Naive thymus-derived CD4-positive, alpha-beta T cell (primary cell): ENCODE measurements at regions not wholly inside any gene's neighbourhood (a gene's known extent, or its start where the extent isn't known, plus 50 kb on each side); places are given as distances from the start of the nearest gene placed in this dataset.

ENCODE experiments used
- ATAC-seq: fragments of 150-1000 bp; cut with Tn5 transposase; 2 replicates; pipeline ENCODE4 v1.10.0; 2021; ENCODE audit warnings: mild to moderate bottlenecking, moderate library complexity
- CTCF ChIA-PET: fragments of 350-600 bp; sonication (Branson Sonifier 250); formaldehyde crosslinking; loops from one replicate; lab custom pipeline; 2021; ENCODE audit warnings: antibody characterized with exemption; lab: Charles Lee
- POLR2A ChIA-PET: fragments of 350-600 bp; sonication (Branson Sonifier 250); formaldehyde crosslinking; loops from one replicate; lab custom pipeline; 2021; ENCODE audit warnings: antibody characterized with exemption, inconsistent platforms; lab: Charles Lee
- DNase-seq, 9 donors: peaks; one replicate each; pipeline versions ENCODE4 v3.0.0 to v3.0.0-alpha.2; 2020 to 2022; ENCODE audit warnings: mixed read lengths in 1 of 9
- H3K27ac ChIP-seq: one replicate; pipeline ENCODE4 v1.7.0; 2013; ENCODE audit warnings: mild to moderate bottlenecking, low read depth, low read length, moderate library complexity
- H3K27me3 ChIP-seq, 2 donors: one replicate each; pipeline ENCODE4 v1.7.0; 2013; ENCODE audit warnings: low read length in 2 of 2, mild to moderate bottlenecking in 2 of 2, moderate library complexity in 2 of 2; ENCODE audit not compliant: control insufficient read depth in 2 of 2, insufficient read depth in 2 of 2
- H3K36me3 ChIP-seq, 3 experiments: 1 replicate in 2 of 3; 2 replicates in 1 of 3; pipeline ENCODE4 v1.7.0; 2013; ENCODE audit warnings: low read length in 3 of 3, mild to moderate bottlenecking in 3 of 3, moderate library complexity in 1 of 3; ENCODE audit not compliant: insufficient read depth in 3 of 3, control insufficient read depth in 2 of 3
- H3K4me1 ChIP-seq, 2 donors: one replicate each; pipeline ENCODE4 v1.7.0; 2013; ENCODE audit warnings: low read length in 2 of 2, mild to moderate bottlenecking in 2 of 2, moderate library complexity in 1 of 2; ENCODE audit not compliant: control insufficient read depth in 2 of 2, insufficient read depth in 2 of 2
- H3K4me3 ChIP-seq: 2 replicates; pipeline ENCODE4 v1.7.0; 2013; ENCODE audit warnings: mild to moderate bottlenecking, low read length
- H3K9me3 ChIP-seq, 3 experiments: 1 replicate in 2 of 3; 2 replicates in 1 of 3; pipeline ENCODE4 v1.7.0; 2013; ENCODE audit warnings: low read length in 3 of 3; ENCODE audit not compliant: control insufficient read depth in 2 of 3
- H3K27ac Mint-ChIP-seq, 9 donors: one replicate each; pipeline ENCODE4 v1.8.0; 2020 to 2022; ENCODE audit warnings: mixed read lengths in 9 of 9, mild to moderate bottlenecking in 8 of 9, moderate library complexity in 5 of 9, inconsistent platforms in 2 of 9
- H3K27me3 Mint-ChIP-seq, 5 donors: one replicate each; pipeline ENCODE4 v1.8.0; 2021 to 2022; ENCODE audit warnings: mixed read lengths in 5 of 5, mild to moderate bottlenecking in 1 of 5
- H3K36me3 Mint-ChIP-seq, 5 donors: one replicate each; pipeline ENCODE4 v1.8.0; 2020 to 2022; ENCODE audit warnings: mixed read lengths in 5 of 5, mild to moderate bottlenecking in 3 of 5, inconsistent platforms in 1 of 5
- H3K4me1 Mint-ChIP-seq, 7 donors: one replicate each; pipeline ENCODE4 v1.8.0; 2020 to 2022; ENCODE audit warnings: mixed read lengths in 7 of 7, mild to moderate bottlenecking in 3 of 7, inconsistent platforms in 1 of 7
- H3K4me3 Mint-ChIP-seq, 10 donors: one replicate each; pipeline ENCODE4 v1.8.0; 2020 to 2022; ENCODE audit warnings: mild to moderate bottlenecking in 10 of 10, mixed read lengths in 10 of 10, moderate library complexity in 6 of 10, inconsistent platforms in 2 of 10
- H3K9me3 Mint-ChIP-seq, 11 donors: one replicate each; pipeline ENCODE4 v1.8.0; 2020 to 2022; ENCODE audit warnings: mixed read lengths in 11 of 11, mild to moderate bottlenecking in 4 of 11, inconsistent platforms in 1 of 11, moderate library complexity in 1 of 11
- intact Hi-C, 2 donors: fragments of 100-400 bp; cut with micrococcal nuclease; formaldehyde crosslinking; loops; one replicate each; pipeline ENCODE4 v1.15.1; 2023

DNA sequence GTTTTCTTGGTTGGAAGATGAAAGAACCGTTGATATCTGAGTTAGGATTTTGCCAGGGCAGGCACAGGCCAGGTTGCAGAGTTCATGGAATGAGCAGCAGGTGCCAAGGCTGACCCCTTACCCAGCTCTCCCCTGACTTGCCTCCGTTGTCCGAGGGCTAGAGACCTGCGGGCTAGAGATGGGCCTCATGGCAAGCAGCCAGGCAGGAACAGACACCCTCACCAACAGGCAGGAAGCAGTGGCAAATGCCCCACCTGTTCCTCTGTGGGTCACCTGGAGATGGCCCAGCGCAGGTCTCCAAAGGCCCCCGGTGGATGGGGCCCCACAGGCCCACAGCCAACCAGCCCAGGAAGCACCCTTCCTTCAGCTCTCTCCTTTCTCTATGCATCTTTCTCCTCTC lies 186.7 kb upstream of the PMEPA1 start:
- H3K27ac ChIP-seq, result no peak overlapping the region
- no peaks in the 10 kb centered on the region for H3K27me3 ChIP-seq
- ATAC-seq (no peak), DNase-seq (no peak)
- H3K27me3 Mint-ChIP-seq, result peaks cover 0 to 32% (median 22%) of the 10 kb centered on the region in 5 donors
- H3K4me3 ChIP-seq, result no peak overlapping the region
- intact Hi-C loops, result no loop called here
- ChIA-PET CTCF (no interaction called here), POLR2A (no interaction called here)
- H3K4me1 Mint-ChIP-seq, result peaks cover 0 to 3% (median 0%) of the 10 kb centered on the region in 7 donors
- H3K9me3 ChIP-seq, result no peaks in the 10 kb centered on the region
- H3K4me3 Mint-ChIP-seq, result no peak overlapping the region
- H3K9me3 Mint-ChIP-seq, result peaks cover 0 to 2% (median 0%) of the 10 kb centered on the region in 11 donors
- H3K36me3 ChIP-seq, result no peaks in the 10 kb centered on the region
- H3K4me1 ChIP-seq, result no peaks in the 10 kb centered on the region
- no peaks in the 10 kb centered on the region for H3K36me3 Mint-ChIP-seq
- H3K27ac Mint-ChIP-seq, result no peak overlapping the region

DNA sequence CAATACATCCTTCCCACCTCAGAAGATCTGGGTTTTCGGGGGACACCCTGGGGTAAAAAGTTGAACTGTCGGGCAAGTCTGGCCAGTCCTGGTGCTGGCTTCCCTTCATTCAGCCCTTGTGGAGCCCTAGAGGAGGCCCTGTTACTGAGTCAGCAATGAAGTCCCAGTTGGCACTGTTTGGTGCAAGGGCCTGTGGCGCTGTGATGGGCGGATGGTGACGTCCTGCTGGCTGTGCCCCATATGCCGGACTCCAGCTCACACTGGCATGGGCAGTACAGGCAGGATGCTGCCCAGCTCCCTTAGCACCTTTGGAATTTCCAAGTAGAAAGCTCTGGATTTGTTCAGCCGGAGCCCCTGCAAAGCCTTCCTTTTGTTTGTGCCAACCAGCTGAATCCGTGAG lies 186.2 kb upstream of the PMEPA1 start:
- Mint-ChIP-seq H3K36me3 (no peaks in the 10 kb centered on the region), H3K4me3 (no peak overlapping the region), H3K27ac (no peak overlapping the region), H3K4me1 (peaks cover 0 to 3% (median 0%) of the 10 kb centered on the region in 7 donors), H3K27me3 (peaks cover 0 to 36% (median 20%) of the 10 kb centered on the region in 5 donors), H3K9me3 (peaks cover 0 to 2% (median 0%) of the 10 kb centered on the region in 11 donors)
- H3K36me3 ChIP-seq, result no peaks in the 10 kb centered on the region
- no peak overlapping the region for H3K27ac ChIP-seq
- DNase-seq (no peak), ATAC-seq (no peak)
- H3K9me3 ChIP-seq, result no peaks in the 10 kb centered on the region
- H3K4me1 ChIP-seq, result no peaks in the 10 kb centered on the region
- ChIA-PET CTCF (no interaction called here), POLR2A (no interaction called here)
- H3K27me3 ChIP-seq, result no peaks in the 10 kb centered on the region
- intact Hi-C loops, result no loop called here
- no peak overlapping the region for H3K4me3 ChIP-seq

DNA sequence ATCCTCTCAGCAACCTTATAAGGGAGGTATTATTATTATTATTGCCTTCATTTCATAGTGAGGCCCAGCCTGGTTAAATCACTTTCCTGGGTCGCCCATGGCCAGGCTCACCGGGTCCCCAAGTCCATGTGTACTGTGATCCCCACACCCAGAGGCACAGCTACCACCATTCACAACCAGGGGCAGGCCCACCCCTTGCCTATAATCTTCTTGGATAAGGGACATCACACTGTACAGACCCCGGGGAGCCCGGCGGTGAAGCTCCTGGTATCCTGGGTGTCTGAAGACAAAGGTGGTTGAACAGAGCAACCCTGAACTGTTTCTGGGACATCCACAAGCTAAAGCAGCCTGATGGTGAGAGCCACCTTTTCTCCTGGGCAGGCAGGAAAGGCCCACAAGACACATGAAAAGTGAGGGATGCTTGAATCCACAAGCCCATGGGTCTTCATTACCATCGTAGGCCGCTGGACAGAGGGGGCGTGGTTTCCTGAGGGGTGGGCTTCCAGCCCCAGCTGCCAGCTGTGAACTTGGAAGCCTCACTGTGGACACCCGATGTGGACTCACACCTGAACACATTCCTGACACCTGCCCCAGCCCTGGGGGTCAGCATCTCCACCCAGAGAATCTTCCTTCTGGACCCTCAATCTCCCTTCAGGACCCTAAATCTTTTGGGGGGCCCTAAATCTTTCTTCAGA lies 185.5 kb upstream of the PMEPA1 start:
- H3K27me3 ChIP-seq, result no peaks in the 10 kb centered on the region
- no peak overlapping the region for H3K4me3 Mint-ChIP-seq
- CTCF ChIA-PET, result no interaction called here
- H3K27me3 Mint-ChIP-seq, result peaks cover 0 to 32% (median 16%) of the 10 kb centered on the region in 5 donors
- H3K36me3 ChIP-seq, result no peaks in the 10 kb centered on the region
- peaks cover 0 to 3% (median 0%) of the 10 kb centered on the region in 7 donors for H3K4me1 Mint-ChIP-seq
- intact Hi-C loops, result no loop called here
- no peak overlapping the region for H3K27ac Mint-ChIP-seq
- H3K36me3 Mint-ChIP-seq, result no peaks in the 10 kb centered on the region
- POLR2A ChIA-PET, result no interaction called here
- ATAC-seq (no peak), DNase-seq (no peak)
- no peaks in the 10 kb centered on the region for H3K4me1 ChIP-seq
- peaks cover 0 to 2% (median 0%) of the 10 kb centered on the region in 11 donors for H3K9me3 Mint-ChIP-seq
- H3K4me3 ChIP-seq, result no peak overlapping the region
- H3K27ac ChIP-seq, result no peak overlapping the region
- H3K9me3 ChIP-seq, result no peaks in the 10 kb centered on the region

DNA sequence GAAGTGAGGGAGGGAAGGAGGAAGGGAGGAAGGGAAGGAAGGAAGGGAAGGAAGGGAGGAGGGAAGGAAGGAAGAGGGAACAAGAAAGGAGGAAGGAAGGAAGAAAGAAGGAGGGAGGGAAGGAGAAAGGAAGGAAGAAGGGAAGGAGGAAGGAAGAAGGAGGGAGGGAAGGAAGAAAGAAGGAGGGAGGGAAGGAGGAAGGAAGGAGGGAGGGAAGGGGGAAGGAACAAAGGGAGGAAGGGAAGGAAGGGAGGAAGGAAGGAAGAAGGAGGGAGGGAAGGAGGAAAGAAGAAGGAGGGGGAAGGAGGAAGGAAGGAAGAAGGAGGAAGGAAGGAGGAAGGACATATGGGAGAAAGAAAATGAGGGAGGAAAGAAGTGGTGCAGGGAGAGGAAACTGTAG lies 184.7 kb upstream of the PMEPA1 start:
- Histone ChIP-seq H3K4me3 (no peak overlapping the region), H3K27me3 (no peaks in the 10 kb centered on the region), H3K4me1 (no peaks in the 10 kb centered on the region), H3K9me3 (no peaks in the 10 kb centered on the region), H3K36me3 (no peaks in the 10 kb centered on the region), H3K27ac (no peak overlapping the region)
- POLR2A ChIA-PET, result no interaction called here
- CTCF ChIA-PET, result no interaction called here
- peaks cover 0 to 30% (median 16%) of the 10 kb centered on the region in 5 donors for H3K27me3 Mint-ChIP-seq
- peaks cover 0 to 3% (median 0%) of the 10 kb centered on the region in 7 donors for H3K4me1 Mint-ChIP-seq
- ATAC-seq (no peak), DNase-seq (no peak)
- H3K27ac Mint-ChIP-seq, result no peak overlapping the region
- peaks cover 0 to 2% (median 0%) of the 10 kb centered on the region in 11 donors for H3K9me3 Mint-ChIP-seq
- intact Hi-C loops, result no loop called here
- H3K36me3 Mint-ChIP-seq, result no peaks in the 10 kb centered on the region
- H3K4me3 Mint-ChIP-seq, result no peak overlapping the region

DNA sequence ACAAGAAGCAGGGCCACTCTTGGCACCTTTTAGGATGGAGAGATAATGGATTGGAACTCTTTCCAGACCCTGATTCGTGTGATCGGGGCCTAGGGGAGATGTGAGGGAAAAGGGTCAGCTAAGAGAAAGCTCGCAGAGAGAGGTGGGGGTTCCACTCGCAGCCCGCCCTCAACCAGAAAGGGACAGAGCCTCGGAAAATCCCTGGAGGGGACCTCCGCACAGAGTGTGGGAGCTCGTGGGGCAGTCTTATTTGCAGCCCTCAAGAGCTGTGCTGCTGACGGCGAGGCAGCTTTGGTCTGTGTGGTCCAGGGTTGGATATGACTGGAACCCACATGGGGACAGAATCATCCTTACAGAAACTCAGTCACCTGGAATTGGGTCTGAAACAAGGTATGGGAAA lies 184.3 kb upstream of the PMEPA1 start:
- no peaks in the 10 kb centered on the region for H3K36me3 Mint-ChIP-seq
- CTCF ChIA-PET, result no interaction called here
- no peaks in the 10 kb centered on the region for H3K4me1 ChIP-seq
- no peaks in the 10 kb centered on the region for H3K9me3 ChIP-seq
- H3K4me3 Mint-ChIP-seq, result no peak overlapping the region
- intact Hi-C loops, result no loop called here
- no peak overlapping the region for H3K4me3 ChIP-seq
- no peak overlapping the region for H3K27ac ChIP-seq
- ATAC-seq, result no peak
- peaks cover 0 to 3% (median 0%) of the 10 kb centered on the region in 7 donors for H3K4me1 Mint-ChIP-seq
- no peak overlapping the region for H3K27ac Mint-ChIP-seq
- POLR2A ChIA-PET, result no interaction called here
- no peaks in the 10 kb centered on the region for H3K36me3 ChIP-seq
- peaks cover 0 to 26% (median 12%) of the 10 kb centered on the region in 5 donors for H3K27me3 Mint-ChIP-seq
- no peak for DNase-seq
- H3K9me3 Mint-ChIP-seq, result peaks cover 0 to 2% (median 0%) of the 10 kb centered on the region in 11 donors
- no peaks in the 10 kb centered on the region for H3K27me3 ChIP-seq

DNA sequence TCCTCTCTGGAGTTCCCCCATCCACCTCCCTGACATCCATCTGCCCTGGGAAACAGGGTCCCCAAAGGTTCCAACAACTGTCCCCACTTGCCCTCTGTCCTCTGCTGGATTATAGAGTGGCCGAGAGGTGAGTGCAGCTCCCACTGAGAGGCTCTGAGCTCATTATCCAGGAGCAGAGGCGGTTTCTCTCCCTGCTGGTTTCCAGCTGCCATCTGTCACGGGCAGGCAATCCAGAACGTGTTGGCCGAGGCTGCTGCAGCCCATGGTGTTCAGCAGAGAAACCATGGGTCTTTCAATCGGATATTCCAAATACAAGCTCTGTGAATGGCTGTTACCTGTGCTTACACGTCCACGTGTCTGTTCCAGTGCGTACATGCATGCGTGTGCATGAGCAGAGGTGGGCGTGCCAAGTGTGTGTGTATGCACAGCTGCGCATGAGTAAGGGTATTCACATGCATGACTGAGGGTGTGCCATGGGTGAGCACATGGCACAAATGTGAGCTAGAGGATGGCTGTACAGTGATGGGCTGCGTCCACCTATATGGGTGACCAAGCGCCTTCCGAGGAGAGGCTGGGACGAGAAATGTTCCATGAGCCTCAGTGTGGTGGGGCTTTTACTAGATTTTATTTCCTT lies 183.7 kb upstream of the PMEPA1 start:
- no peak overlapping the region for H3K27ac ChIP-seq
- CTCF ChIA-PET, result no interaction called here
- Mint-ChIP-seq H3K4me1 (peaks cover 0 to 3% (median 0%) of the 10 kb centered on the region in 7 donors), H3K36me3 (no peaks in the 10 kb centered on the region), H3K27ac (no peak overlapping the region), H3K4me3 (no peak overlapping the region), H3K9me3 (peaks cover 0 to 2% (median 0%) of the 10 kb centered on the region in 11 donors), H3K27me3 (peaks cover 0 to 22% (median 11%) of the 10 kb centered on the region in 5 donors)
- no peaks in the 10 kb centered on the region for H3K9me3 ChIP-seq
- H3K27me3 ChIP-seq, result no peaks in the 10 kb centered on the region
- no peaks in the 10 kb centered on the region for H3K4me1 ChIP-seq
- POLR2A ChIA-PET, result no interaction called here
- intact Hi-C loops, result no loop called here
- ATAC-seq, result no peak
- no peak overlapping the region for H3K4me3 ChIP-seq
- no peak for DNase-seq
- no peaks in the 10 kb centered on the region for H3K36me3 ChIP-seq

DNA sequence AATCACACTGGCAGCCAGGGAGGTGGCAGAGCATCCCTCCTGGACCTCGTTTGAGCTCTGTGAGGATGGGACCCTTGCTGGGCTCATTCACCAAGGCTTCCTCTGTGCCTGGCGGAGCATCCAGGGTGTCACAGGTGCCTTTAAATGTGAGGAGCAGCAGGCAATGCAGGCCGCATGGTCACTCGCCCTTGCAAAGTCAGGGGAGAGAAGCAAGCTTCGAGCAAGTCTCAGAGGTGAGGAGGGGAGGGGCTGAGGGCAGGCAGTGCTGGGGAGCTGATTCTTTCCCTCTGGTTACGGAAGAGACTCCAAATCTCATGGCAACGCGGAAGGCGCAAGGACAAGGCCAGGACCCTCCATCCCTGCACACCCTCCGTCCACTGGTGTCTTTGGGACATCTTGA lies 182.7 kb upstream of the PMEPA1 start:
- Mint-ChIP-seq H3K9me3 (peaks cover 0 to 5% (median 0%) of the 10 kb centered on the region in 11 donors), H3K4me1 (peaks cover 0 to 3% (median 0%) of the 10 kb centered on the region in 7 donors), H3K27me3 (peaks cover 0 to 22% (median 11%) of the 10 kb centered on the region in 5 donors), H3K36me3 (no peaks in the 10 kb centered on the region), H3K4me3 (no peak overlapping the region), H3K27ac (no peak overlapping the region)
- Histone ChIP-seq H3K27me3 (no peaks in the 10 kb centered on the region), H3K27ac (no peak overlapping the region), H3K4me3 (no peak overlapping the region), H3K36me3 (no peaks in the 10 kb centered on the region), H3K9me3 (no peaks in the 10 kb centered on the region), H3K4me1 (no peaks in the 10 kb centered on the region)
- DNase-seq (no peak), ATAC-seq (no peak)
- ChIA-PET POLR2A (no interaction called here), CTCF (no interaction called here)
- intact Hi-C loops, result no loop called here
